ENCODE measurements at regions not wholly inside any gene's neighbourhood (a gene's known extent, or its start where the extent isn't known, plus 50 kb on each side); places are given as distances from the start of the nearest gene placed in this dataset.

DNA sequence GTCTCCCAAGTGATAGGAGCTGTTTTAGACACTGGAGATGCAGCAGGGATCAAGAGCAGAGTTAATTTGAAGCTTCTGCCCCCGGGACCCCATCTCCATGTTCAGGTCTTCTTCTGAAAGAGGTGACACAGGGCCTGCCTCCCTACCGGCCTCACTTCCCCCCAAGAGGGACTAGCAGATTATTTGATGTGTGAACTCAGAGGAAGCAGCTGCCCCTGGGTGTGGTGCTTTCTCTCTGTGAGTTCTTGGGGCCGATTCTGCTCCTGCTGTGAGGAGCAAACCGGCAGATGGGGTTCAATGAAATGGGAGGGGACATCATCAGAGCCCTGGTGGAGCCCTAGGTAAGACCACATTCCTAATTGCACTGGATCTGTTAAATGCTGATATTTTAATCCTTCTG, 193.4 kb downstream of the FBXO15 start:
- H3K36me3 ChIP-seq: no peaks in the 10 kb centered on the region
- intact Hi-C loops (cut with DNase I; ENCODE audit: low total_unique reads): no loop called here

GRCh38 chr18:73952296-73952946, 195.2 kb downstream of the FBXO15 start:
- Histone ChIP-seq H3K36me3 (no peaks in the 10 kb centered on the region), H3K27ac (no peak overlapping the region), H3K27me3 (no peaks in the 10 kb centered on the region), H3K4me1 (no peaks in the 10 kb centered on the region), H3K9me3 (no peaks in the 10 kb centered on the region), H3K4me3 (no peak overlapping the region)
- DNase-seq: no peak
- intact Hi-C loops (cut with DNase I; ENCODE audit: low total_unique reads): no loop called here
- TF ChIP-seq, protein P1, sequence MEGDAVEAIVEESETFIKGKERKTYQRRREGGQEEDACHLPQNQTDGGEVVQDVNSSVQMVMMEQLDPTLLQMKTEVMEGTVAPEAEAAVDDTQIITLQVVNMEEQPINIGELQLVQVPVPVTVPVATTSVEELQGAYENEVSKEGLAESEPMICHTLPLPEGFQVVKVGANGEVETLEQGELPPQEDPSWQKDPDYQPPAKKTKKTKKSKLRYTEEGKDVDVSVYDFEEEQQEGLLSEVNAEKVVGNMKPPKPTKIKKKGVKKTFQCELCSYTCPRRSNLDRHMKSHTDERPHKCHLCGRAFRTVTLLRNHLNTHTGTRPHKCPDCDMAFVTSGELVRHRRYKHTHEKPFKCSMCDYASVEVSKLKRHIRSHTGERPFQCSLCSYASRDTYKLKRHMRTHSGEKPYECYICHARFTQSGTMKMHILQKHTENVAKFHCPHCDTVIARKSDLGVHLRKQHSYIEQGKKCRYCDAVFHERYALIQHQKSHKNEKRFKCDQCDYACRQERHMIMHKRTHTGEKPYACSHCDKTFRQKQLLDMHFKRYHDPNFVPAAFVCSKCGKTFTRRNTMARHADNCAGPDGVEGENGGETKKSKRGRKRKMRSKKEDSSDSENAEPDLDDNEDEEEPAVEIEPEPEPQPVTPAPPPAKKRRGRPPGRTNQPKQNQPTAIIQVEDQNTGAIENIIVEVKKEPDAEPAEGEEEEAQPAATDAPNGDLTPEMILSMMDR (IDR thresholded peaks at IDR 0.05): no peak

More for the DNA sequence above, 193.4 kb downstream of the FBXO15 start:
- no peaks in the 10 kb centered on the region for H3K9me3 ChIP-seq
- H3K27ac ChIP-seq: no peak overlapping the region
- H3K4me3 ChIP-seq: no peak overlapping the region
- H3K4me1 ChIP-seq: no peaks in the 10 kb centered on the region
- no peak for TF ChIP-seq POLR2A (IDR thresholded peaks at IDR 0.05)
- TF ChIP-seq, protein P1 (IDR thresholded peaks at IDR 0.05): no peak
- H3K27me3 ChIP-seq: no peaks in the 10 kb centered on the region
- no peak for DNase-seq

DNA sequence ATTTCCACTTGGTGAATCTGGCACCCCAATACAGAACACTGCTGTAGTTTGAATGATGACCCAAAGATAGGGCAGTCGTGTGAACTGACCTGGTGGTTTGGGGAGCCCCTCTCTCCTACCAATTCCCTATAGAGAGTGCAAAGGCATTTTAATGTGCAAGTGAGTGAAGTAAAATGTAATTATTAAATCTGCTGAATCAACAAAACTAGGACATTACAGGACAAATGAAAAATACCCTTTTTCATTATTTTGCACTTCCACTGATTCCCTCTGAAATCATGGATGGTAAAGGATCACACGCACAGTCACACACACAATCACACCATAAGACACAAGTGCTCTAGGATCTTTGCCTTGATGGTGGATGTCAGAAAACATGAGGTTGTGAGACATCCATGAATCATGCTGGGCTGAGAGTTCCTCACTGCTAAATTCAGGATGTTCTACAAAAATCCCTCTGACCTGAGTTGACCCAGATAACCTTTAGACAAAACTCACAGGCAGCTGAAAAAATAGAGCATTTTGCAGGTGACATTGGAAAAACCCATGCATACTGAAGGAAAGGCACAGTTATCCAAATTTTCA, 197.4 kb downstream of the FBXO15 start:
- DNase-seq: no peak
- H3K9me3 ChIP-seq: no peaks in the 10 kb centered on the region
- H3K4me1 ChIP-seq: no peaks in the 10 kb centered on the region
- intact Hi-C loops (cut with DNase I; ENCODE audit: low total_unique reads): no loop called here
- no peak for TF ChIP-seq POLR2A (IDR thresholded peaks at IDR 0.05)
- TF ChIP-seq, protein P1 (IDR thresholded peaks at IDR 0.05): no peak
- no peaks in the 10 kb centered on the region for H3K36me3 ChIP-seq
- no peaks in the 10 kb centered on the region for H3K27me3 ChIP-seq
- no peak overlapping the region for H3K4me3 ChIP-seq
- no peak overlapping the region for H3K27ac ChIP-seq

GRCh38 chr18:73948497-73948896, 199.1 kb downstream of the FBXO15 start:
- TF ChIP-seq, protein P1 (IDR thresholded peaks at IDR 0.05): no peak
- TF ChIP-seq POLR2A (IDR thresholded peaks at IDR 0.05): no peak
- no peaks in the 10 kb centered on the region for H3K9me3 ChIP-seq
- no peaks in the 10 kb centered on the region for H3K36me3 ChIP-seq
- H3K27ac ChIP-seq: no peak overlapping the region
- no peaks in the 10 kb centered on the region for H3K4me1 ChIP-seq
- H3K4me3 ChIP-seq: no peak overlapping the region
- intact Hi-C loops (cut with DNase I; ENCODE audit: low total_unique reads): no loop called here
- no peaks in the 10 kb centered on the region for H3K27me3 ChIP-seq
- no peak for DNase-seq

DNA sequence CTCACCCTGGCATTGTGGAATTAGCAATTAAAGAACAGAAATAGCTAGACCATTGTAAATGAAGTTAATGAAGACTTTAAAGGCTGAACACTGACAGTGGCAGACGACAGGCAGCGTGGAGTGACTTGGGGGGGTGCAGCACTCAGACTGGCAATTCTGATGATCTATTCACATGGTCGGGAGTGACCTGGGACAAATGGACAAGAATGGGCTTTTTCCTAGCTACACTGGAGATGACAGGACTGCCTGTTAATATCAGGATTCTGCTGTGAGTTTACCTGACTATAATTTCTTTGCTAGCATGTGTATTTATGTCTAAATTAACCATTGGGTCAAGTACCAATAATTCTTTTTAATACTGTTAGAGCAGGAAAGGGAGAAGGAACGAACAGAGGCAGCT, 199.6 kb downstream of the FBXO15 start:
- H3K9me3 ChIP-seq: no peaks in the 10 kb centered on the region
- H3K4me3 ChIP-seq: no peak overlapping the region
- DNase-seq: no peak
- no peak overlapping the region for H3K27ac ChIP-seq
- H3K27me3 ChIP-seq: no peaks in the 10 kb centered on the region
- H3K4me1 ChIP-seq: no peaks in the 10 kb centered on the region
- H3K36me3 ChIP-seq: no peaks in the 10 kb centered on the region
- TF ChIP-seq, protein P1 (IDR thresholded peaks at IDR 0.05): no peak
- no peak for TF ChIP-seq POLR2A (IDR thresholded peaks at IDR 0.05)
- intact Hi-C loops (cut with DNase I; ENCODE audit: low total_unique reads): no loop called here
